Limb (tissue), 2 donors: ENCODE measurements at regions not wholly inside any gene's neighbourhood (a gene's known extent, or its start where the extent isn't known, plus 50 kb on each side); places are given as distances from the start of the nearest gene placed in this dataset.
A peak's percentile ranks its signal among the peaks of the same experiment; 100 is the strongest.
"Not testable (repeated sequence)": the region's sequence is repeated elsewhere in the genome, so short reads cannot be mapped to it uniquely, and the experiment has no call there.

ENCODE experiments used
- DNase-seq, 2 donors: peaks; one replicate each; pipeline ENCODE4 v3.0.0-alpha.2; 2016; ENCODE audit errors: extremely low spot score in 2 of 2

GRCh38 chr13:83121896-83122295, 760.4 kb downstream of the SLITRK1 start:
- no peak for DNase-seq

DNA sequence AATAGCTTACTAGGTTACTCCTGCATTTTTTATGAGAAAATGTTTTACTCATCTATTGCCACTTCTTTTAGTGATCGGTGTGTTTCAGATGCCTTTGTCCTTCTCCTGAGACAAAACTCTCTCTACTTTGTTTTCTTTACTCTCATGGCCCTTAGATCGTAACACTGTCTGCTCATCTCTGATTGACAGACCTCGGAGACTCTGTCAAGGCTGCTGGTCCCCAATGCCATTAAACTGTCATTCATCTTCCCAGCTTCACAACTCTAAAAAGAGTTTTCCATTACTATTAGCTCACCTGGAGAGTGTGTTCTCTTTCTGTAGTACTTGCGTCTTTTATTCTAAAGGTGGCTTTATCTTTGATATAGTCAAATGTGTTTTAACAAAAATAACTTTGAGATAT, 765.2 kb downstream of the SLITRK1 start:
- DNase-seq, result no peak

- not testable (repeated sequence) for DNase-seq
These were observed 780.6 kb downstream of the SLITRK1 start for GRCh38 chr13:83101574-83102247.

DNA sequence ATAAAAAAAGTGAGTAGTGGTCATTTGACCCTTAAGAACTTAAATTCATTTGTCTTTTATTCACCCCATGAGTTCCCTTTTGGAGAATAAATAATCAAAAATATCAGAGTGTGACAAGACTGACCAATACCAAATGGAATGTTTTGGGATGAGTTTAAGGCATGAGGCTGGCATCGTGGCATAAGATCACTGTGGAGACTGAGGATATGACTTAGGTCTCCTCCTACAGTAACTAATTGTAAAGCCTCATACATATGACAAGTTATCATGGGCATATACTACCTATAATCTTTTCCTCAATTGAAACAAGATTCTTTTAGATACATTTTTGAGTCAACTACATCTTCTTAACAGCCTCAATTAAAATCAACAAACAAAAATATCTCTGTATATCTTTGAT, 782.0 kb downstream of the SLITRK1 start:
- no peak for DNase-seq

GRCh38 chr13:83088858-83089257, 793.4 kb downstream of the SLITRK1 start:
- DNase-seq, result no peak

- no peak for DNase-seq
These were observed 795.3 kb downstream of the SLITRK1 start for GRCh38 chr13:83086948-83087347.

DNA sequence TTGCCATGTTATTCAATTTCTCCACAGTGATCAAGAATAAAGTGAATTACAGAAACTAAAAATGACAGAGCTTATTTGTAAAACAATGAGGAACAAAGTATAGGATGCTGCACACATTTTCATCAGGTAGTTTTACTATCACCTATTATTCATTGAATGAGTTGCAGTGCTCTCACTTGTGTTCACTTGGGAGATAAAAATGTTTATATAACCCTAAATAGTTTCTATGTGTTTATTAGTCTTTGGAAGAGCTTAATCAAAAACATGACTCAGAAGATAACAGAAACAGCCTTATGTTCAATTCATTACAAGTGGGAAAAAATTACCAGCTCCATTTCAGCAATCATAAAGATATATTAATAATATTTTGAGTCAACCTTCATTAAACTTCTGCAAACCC, 796.2 kb downstream of the SLITRK1 start:
- no peak for DNase-seq

GRCh38 chr13:83085186-83085900, 796.9 kb downstream of the SLITRK1 start:
- no peak for DNase-seq

GRCh38 chr13:83077499-83077898, 804.8 kb downstream of the SLITRK1 start:
- DNase-seq, result no peak

DNA sequence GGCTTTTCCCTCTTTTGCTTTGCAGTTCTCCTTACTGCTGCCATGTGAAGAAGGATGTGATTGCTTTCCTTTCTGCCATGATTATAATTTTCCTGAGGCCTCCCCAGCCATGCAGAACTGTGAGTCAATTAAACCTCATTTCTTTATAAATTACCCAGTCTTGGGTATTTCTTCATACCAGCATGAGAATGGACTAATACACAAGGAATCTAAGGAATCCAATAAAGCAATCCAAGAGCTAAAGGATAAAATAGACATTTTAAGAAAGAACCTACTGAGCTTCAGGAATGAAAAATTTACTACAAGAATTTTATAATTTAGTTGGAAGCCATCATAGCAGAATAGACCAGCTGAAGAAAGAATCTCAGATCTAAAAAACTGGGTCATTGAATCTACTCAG, 808.3 kb downstream of the SLITRK1 start:
- not testable (repeated sequence) for DNase-seq

DNA sequence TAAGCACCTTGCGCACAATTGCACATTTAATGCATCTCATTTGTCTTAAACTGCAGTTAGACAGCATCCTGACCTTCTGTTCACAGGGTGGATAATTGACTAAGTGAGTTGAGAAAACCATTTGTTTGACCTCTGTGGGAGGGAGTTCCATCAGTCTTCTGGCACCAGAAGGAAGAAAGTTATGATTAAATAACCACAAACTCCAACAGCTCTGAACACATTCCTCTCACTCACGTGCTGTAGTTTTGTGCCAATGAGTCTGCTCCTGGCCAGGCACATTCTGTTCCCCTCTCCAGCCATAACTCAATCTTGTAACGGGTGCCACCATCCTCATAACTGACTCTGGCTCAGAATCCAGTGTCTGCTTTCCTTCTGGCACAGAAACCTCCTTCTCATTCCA, 817.2 kb downstream of the SLITRK1 start:
- DNase-seq, result peak; percentile 41 to 67

DNA sequence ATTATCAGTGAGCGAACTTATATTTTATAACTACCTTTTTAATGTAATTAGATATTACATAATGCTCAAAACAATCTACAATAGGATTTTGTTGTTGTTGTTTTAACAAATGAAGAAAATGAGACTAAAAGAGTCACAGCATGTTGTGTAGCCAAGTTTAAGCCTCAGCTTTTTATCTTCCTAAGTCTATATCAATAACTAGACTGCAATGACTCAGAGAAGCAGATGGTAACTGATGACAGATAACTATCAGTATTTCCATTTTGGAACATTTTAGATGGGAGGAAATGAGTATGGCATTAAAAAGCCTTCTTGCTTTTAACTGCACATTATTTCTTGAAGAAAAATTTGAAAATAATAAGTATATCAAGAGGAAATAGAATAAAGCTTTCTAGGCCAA, 825.2 kb downstream of the SLITRK1 start:
- DNase-seq, result no peak

DNA sequence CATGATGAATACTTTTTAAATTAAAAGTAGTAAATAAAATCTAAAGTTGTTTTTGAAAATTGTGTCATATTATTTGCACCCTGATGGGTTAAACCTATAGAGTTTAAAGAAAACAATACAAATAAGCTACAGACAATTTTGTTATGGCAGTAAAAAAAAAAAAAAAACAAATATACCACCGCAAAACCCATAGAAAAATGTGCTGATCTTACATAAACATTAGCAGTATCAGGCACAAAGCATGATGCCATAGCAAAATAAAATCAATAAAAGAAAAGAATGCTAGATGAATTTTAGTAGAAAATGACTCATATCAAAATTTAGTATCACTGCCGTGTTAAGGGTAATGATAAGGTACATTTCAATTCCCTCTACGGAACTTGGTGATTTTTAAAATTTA, 826.0 kb downstream of the SLITRK1 start:
- DNase-seq, result no peak

DNA sequence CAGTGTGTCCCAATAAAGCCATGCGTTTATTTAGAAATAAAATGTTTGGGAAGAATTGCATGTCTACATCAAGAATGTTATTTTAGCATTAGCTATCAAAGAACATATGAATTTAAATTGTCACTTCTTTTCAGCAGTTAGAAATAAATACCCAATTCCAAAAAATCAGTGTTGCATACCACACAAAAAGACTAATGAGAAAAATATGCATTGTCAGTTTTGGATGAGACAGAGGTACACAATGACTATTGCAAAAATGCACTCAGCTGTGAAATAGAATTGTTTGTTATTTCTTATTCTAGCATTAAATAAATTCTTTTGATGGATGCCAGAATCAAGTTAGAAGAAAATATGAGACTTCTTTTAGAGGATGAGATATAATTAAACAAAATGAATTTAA, 833.9 kb downstream of the SLITRK1 start:
- no peak for DNase-seq

DNA sequence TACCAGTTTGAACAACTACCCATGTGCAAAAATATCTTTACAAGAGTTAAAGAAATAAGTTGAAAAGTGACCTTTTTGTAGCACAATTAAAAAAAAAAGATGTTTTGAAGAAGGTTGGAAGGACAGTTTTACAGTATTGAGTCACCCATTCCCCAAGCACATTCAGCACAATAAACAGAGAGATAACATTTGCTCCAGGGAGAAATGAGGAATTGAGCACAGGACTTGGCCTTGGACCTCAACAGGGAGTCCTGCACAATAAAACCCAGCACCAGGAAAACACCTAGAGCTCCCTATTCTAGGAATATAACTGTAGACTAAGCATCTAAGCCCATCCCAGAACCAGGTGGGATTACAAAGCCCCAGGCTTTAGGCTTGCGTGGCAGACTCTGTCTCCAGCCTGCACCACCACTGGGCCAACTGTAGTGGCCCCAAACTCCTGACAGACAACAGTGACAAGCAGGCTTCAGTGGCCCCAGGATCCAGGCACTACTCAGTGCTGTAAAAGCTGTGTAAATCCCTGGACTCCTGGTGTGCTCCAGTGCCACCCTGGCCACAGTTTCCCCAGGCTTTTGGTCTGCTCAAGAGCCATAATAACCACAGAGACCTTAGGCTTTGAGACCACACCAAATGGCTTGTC, 857.2 kb downstream of the SLITRK1 start:
- DNase-seq, result no peak

DNA sequence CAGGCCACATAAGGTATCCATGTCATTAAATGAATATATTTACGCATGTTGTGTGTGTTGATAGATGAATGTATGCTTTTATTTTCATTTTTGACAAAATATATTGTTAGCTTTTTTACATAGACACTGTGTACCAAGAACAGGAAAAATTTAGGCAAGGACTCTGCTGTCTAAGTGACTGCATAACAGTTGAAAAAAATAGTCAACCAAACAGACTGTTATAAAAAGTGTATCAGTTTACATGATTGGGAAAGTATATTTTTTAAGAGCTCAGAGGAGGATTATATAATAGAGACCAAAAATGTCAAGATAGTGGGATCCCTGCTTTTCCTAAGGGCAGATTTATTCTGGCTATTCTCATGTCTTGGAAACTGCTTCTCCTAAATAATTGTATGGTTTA, 858.0 kb downstream of the SLITRK1 start:
- no peak for DNase-seq

DNA sequence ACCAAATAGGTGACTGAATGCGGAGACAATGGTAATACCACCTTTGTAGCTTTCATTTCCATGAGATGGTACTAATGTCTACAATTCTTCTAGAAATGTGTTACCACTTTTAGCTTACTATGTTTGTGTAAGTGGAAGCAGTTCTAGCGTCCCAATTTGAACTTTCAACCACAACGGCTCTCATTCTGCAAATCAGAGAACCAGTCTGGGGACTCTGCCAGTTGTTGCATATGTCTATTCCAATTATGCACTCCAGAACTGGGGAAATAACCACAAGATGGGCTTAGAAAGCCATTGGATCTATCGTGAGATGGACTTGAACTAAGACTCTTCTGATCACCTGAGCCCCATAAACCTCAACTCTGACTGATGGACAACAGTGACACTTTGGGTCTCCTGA, 862.3 kb downstream of the SLITRK1 start:
- DNase-seq, result no peak

DNA sequence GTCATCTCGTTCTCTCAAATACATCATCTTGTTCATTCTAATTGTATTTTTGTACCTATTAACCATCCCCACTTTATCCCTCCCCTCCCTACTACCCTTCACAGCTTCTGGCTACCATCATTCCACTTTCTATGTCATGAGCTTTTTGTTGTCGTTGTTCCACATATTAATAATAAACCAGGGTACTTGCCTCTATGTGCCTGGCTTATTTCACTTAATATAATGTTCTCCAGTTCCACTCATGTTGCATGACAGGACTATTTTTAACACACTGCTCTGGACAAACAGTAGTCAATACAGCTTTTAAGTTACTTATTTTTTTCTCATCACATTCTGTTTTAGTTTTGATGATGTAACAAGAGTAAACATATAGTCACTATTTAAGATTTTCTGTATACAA, 872.3 kb downstream of the SLITRK1 start:
- no peak for DNase-seq

GRCh38 chr13:83008212-83008929, 873.9 kb downstream of the SLITRK1 start:
- DNase-seq, result no peak

DNA sequence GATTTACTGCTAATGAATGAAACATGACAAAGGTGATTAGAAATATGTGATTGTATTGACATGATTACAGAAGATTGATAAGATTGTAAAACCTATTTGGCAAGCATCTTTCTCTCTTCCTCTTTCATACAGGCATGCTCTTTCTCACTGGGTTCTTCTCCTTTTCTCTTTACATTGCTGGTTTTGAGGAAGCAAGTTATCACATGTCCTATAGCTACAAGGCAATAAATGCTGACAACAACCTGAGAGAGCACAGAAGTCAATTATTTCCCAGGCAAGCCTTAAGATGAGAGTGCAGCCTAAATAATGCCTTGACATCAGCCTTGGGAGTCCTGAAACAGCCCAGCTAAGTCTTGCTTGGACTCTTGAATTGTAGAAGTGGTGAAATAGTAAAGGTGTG, 875.0 kb downstream of the SLITRK1 start:
- no peak for DNase-seq

DNA sequence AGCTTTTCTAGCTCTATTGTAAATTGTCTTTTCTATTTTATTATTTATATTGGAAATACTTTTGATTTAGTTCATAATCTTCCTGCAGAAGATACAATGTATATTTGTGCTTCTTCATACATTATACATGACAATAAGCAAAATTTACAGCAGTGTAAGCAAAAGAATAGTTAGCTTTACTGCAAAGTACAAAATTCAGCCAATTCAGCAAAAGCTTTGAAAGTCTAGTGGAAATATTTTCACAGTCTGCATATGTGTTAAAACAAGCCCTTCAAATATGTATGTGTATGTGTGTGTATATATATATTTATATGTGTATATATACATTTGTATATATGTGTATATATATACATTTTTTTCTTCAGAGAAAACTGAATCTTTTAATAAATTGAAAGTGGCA, 879.1 kb downstream of the SLITRK1 start:
- DNase-seq, result no peak

- DNase-seq, result no peak
These were observed 888.9 kb downstream of the SLITRK1 start for GRCh38 chr13:82993417-82993816.
